GM18508 (cell line): ENCODE measurements at regions not wholly inside any gene's neighbourhood (a gene's known extent, or its start where the extent isn't known, plus 50 kb on each side); places are given as distances from the start of the nearest gene placed in this dataset.

ENCODE experiments used
- ATAC-seq: cut with Tn5 transposase; IDR thresholded peaks from one replicate; pipeline ENCODE4 v1.9.1; 2021; ENCODE audit warnings: moderate number of reproducible peaks; ENCODE audit not compliant: insufficient read depth, unreplicated experiment

- ATAC-seq, result no peak
These were observed 879.8 kb downstream of the SOCS6 start for GRCh38 chr18:71168557-71169145.

- ATAC-seq, result no peak
These were observed 847.6 kb downstream of the SOCS6 start for GRCh38 chr18:71136487-71136886.

- ATAC-seq, result no peak
These were observed 845.3 kb downstream of the SOCS6 start for GRCh38 chr18:71134122-71134521.

- no peak for ATAC-seq
These were observed 843.1 kb downstream of the SOCS6 start for GRCh38 chr18:71131918-71132317.

GRCh38 chr18:71130351-71130750, 841.5 kb downstream of the SOCS6 start:
- ATAC-seq, result no peak

- no peak for ATAC-seq
These were observed 836.7 kb downstream of the SOCS6 start for GRCh38 chr18:71125581-71125980.

GRCh38 chr18:71116535-71116934, 827.7 kb downstream of the SOCS6 start:
- no peak for ATAC-seq

- ATAC-seq, result no peak
These were observed 826.4 kb downstream of the SOCS6 start for GRCh38 chr18:71115261-71115660.

GRCh38 chr18:71114550-71115210, 825.8 kb downstream of the SOCS6 start:
- no peak for ATAC-seq

- no peak for ATAC-seq
These were observed 818.4 kb downstream of the SOCS6 start for GRCh38 chr18:71107244-71107643.

GRCh38 chr18:71106701-71107100, 817.9 kb downstream of the SOCS6 start:
- ATAC-seq, result no peak

- no peak for ATAC-seq
These were observed 817.2 kb downstream of the SOCS6 start for GRCh38 chr18:71105994-71106546.

- ATAC-seq, result no peak
These were observed 816.4 kb downstream of the SOCS6 start for GRCh38 chr18:71105078-71105819.

- ATAC-seq, result no peak
These were observed 790.8 kb downstream of the SOCS6 start for GRCh38 chr18:71079606-71080005.

GRCh38 chr18:71077451-71077850, 788.6 kb downstream of the SOCS6 start:
- no peak for ATAC-seq

- ATAC-seq, result no peak
These were observed 786.3 kb downstream of the SOCS6 start for GRCh38 chr18:71075147-71075546.

GRCh38 chr18:71068338-71068737, 779.5 kb downstream of the SOCS6 start:
- ATAC-seq, result no peak

- ATAC-seq, result no peak
These were observed 761.0 kb downstream of the SOCS6 start for GRCh38 chr18:71049893-71050292.

GRCh38 chr18:71047882-71048281, 759.0 kb downstream of the SOCS6 start:
- ATAC-seq, result no peak

- ATAC-seq, result no peak
These were observed 756.7 kb downstream of the SOCS6 start for GRCh38 chr18:71045331-71046065.

GRCh38 chr18:71040161-71040560, 751.3 kb downstream of the SOCS6 start:
- ATAC-seq, result no peak
